HL-60 (cell line): ENCODE measurements at regions not wholly inside any gene's neighbourhood (a gene's known extent, or its start where the extent isn't known, plus 50 kb on each side); places are given as distances from the start of the nearest gene placed in this dataset.

Source experiments
- DNase-seq, 2 experiments: peaks; one replicate each; pipeline ENCODE4 v3.0.0-alpha.2; 2010 to 2020; ENCODE audit warnings: low read depth in 1 of 2, low spot score in 1 of 2
- H3K27ac ChIP-seq: fragments of 250-450 bp; sonication (Bioruptor Pico); replicated peaks from 2 replicates; pipeline ENCODE4 v1.5.1; 2020; ENCODE audit warnings: mild to moderate bottlenecking, moderate library complexity
- H3K27me3 ChIP-seq: fragments of 250-450 bp; sonication (Bioruptor Pico); 2 replicates; pipeline ENCODE4 v1.5.1; 2021; ENCODE audit warnings: mild to moderate bottlenecking, moderate library complexity; ENCODE audit not compliant: insufficient read depth, poor library complexity, severe bottlenecking
- H3K4me3 ChIP-seq: replicated peaks from 2 replicates; pipeline ENCODE4 v1.5.1; 2011; ENCODE audit warnings: mild to moderate bottlenecking, control low read depth, low read length; ENCODE audit not compliant: insufficient read depth
- GABPA ChIP-seq: IDR thresholded peaks from 2 replicates; pipeline ENCODE4 v1.6.1; 2012; ENCODE audit warnings: low read depth
- POLR2AphosphoS5 ChIP-seq: IDR thresholded peaks from 2 replicates; pipeline ENCODE4 v1.6.1; 2012; ENCODE audit warnings: low read depth
- SPI1 ChIP-seq: IDR thresholded peaks from 2 replicates; pipeline ENCODE4 v1.6.1; 2012; ENCODE audit warnings: low read depth, mild to moderate bottlenecking, borderline replicate concordance
- TF ChIP-seq, protein P1 (sequence below): IDR thresholded peaks from 2 replicates; pipeline ENCODE4 v1.6.1; 2012; ENCODE audit warnings: low read depth; ENCODE audit not compliant: insufficient replicate concordance
- TF ChIP-seq, protein P2 (sequence below): IDR thresholded peaks from one replicate; pipeline ENCODE4 v1.5.1; 2011; ENCODE audit warnings: low read length, control low read depth, inconsistent platforms; ENCODE audit not compliant: insufficient read depth

DNA sequence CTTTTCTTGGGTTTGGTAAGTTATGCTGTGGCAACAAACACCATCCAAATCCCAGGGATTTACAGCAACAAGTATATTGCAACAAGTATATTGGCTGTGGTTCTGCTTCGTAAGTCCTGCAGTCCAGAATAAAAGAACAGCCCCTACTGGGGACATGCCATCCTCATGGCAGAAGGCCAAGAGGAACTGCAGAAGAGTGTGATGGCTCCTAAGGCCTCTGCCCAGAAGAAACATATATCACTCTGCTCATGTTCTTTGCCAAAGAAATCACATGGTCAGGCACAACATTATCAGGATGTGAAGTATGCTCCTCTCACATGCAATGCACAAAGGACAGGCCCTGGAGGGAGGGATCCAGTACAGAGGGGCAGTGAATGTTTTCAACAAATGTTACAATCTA is 159.6 kb upstream of the TAS2R1 start:
- H3K27ac ChIP-seq, result no peak overlapping the region
- H3K27me3 ChIP-seq, result no peaks in the 10 kb centered on the region
- TF ChIP-seq POLR2AphosphoS5 (no peak), GABPA (no peak), SPI1 (no peak)
- TF ChIP-seq, protein P1, sequence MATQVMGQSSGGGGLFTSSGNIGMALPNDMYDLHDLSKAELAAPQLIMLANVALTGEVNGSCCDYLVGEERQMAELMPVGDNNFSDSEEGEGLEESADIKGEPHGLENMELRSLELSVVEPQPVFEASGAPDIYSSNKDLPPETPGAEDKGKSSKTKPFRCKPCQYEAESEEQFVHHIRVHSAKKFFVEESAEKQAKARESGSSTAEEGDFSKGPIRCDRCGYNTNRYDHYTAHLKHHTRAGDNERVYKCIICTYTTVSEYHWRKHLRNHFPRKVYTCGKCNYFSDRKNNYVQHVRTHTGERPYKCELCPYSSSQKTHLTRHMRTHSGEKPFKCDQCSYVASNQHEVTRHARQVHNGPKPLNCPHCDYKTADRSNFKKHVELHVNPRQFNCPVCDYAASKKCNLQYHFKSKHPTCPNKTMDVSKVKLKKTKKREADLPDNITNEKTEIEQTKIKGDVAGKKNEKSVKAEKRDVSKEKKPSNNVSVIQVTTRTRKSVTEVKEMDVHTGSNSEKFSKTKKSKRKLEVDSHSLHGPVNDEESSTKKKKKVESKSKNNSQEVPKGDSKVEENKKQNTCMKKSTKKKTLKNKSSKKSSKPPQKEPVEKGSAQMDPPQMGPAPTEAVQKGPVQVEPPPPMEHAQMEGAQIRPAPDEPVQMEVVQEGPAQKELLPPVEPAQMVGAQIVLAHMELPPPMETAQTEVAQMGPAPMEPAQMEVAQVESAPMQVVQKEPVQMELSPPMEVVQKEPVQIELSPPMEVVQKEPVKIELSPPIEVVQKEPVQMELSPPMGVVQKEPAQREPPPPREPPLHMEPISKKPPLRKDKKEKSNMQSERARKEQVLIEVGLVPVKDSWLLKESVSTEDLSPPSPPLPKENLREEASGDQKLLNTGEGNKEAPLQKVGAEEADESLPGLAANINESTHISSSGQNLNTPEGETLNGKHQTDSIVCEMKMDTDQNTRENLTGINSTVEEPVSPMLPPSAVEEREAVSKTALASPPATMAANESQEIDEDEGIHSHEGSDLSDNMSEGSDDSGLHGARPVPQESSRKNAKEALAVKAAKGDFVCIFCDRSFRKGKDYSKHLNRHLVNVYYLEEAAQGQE, result no peak
- TF ChIP-seq, protein P2, sequence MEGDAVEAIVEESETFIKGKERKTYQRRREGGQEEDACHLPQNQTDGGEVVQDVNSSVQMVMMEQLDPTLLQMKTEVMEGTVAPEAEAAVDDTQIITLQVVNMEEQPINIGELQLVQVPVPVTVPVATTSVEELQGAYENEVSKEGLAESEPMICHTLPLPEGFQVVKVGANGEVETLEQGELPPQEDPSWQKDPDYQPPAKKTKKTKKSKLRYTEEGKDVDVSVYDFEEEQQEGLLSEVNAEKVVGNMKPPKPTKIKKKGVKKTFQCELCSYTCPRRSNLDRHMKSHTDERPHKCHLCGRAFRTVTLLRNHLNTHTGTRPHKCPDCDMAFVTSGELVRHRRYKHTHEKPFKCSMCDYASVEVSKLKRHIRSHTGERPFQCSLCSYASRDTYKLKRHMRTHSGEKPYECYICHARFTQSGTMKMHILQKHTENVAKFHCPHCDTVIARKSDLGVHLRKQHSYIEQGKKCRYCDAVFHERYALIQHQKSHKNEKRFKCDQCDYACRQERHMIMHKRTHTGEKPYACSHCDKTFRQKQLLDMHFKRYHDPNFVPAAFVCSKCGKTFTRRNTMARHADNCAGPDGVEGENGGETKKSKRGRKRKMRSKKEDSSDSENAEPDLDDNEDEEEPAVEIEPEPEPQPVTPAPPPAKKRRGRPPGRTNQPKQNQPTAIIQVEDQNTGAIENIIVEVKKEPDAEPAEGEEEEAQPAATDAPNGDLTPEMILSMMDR, result no peak
- H3K4me3 ChIP-seq, result no peak overlapping the region
- DNase-seq, result no peak

DNA sequence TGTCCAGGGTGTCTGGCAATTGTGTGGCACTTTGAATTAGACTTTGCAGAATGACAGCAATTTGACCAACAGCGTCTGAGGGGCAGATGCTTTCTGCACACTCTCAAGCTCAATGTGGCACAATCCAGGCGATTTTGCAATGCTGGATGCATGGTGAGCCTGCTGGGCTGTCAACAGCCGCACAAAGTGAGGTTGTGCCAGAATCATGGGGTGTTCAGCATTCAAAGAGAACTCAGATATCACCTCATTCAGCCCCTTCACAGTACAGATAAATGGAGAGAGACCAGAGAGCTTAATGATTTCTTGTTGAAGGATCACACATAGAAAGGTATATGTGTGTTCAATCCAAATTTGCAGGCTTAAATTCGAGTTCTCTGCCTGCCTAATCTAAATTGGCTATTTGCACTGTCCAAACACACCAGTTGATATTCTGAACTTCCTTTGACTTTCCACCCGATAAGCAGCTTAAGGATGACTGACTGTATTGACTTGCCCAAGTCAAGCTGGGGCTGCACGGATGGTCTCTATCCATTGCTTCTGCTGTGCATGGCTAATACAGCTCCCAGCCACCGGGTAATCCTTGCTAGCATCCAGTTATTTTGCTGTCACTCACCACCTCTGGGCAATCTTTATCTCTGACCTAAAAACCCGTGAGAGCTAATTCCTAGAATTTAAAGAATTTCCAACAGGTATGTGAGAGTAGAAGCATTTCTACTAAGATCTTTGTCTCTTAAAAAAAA is 157.9 kb upstream of the TAS2R1 start:
- Histone ChIP-seq H3K27me3 (no peaks in the 10 kb centered on the region), H3K27ac (no peak overlapping the region), H3K4me3 (no peak overlapping the region)
- no peak for DNase-seq
- TF ChIP-seq, protein P2, result no peak
- no peak for TF ChIP-seq GABPA
- TF ChIP-seq POLR2AphosphoS5, result no peak
- TF ChIP-seq, protein P1, result no peak
- no peak for TF ChIP-seq SPI1

DNA sequence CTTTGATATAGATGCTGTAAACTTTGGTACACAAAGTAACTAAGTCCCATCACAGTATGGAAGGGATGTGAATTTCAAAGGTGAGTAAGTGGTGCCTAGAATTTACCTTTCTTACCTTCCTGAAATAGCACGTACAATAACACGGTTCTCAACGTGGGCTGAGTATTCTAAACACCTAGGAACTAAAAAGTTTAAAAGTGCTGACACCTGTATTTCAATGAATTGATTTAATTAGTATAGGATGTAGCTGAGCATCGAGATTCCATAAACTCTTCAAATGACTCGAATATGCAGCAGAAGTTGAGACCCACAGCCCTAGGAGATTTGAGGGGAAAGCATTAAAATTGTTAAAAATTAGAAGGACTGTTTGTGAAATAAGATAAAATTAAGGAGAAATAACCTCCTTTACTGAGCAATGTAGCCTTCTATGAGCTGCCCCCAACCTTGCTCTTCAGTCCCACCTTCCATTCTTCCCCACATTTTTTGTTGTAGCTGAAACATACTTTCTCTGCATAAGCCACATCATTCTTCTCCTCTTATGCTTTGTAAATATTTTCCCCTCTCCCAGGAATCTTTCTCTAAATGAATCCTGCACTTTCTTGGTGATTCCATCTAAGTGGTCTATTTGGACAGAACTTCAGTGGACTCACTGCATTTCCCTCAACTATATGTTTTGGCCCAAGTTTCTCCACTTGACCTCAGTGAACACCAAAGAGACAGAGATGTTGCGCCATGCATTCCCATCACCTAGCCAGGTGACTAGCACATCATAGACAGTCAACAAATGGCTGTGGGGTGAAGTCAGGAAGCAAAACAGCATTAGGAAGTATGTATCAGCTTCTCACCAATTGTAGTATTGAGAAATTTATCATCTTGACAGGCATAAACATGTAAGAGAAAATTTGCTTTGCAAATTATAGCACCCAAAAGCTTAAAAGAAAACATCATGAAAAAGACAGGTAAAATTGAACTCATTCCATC is 156.5 kb upstream of the TAS2R1 start:
- Histone ChIP-seq H3K27ac (no peak overlapping the region), H3K4me3 (no peak overlapping the region), H3K27me3 (no peaks in the 10 kb centered on the region)
- TF ChIP-seq POLR2AphosphoS5, result no peak
- TF ChIP-seq, protein P1, result no peak
- TF ChIP-seq, protein P2, result no peak
- TF ChIP-seq SPI1, result no peak
- no peak for TF ChIP-seq GABPA
- DNase-seq, result no peak
